ENCODE measurements at regions not wholly inside any gene's neighbourhood (a gene's known extent, or its start where the extent isn't known, plus 50 kb on each side); places are given as distances from the start of the nearest gene placed in this dataset.

GRCh38 chr5:73256462-73256861 is 83.5 kb downstream of the TMEM174 start:
- no peak for DNase-seq

GRCh38 chr5:73256012-73256411 is 83.0 kb downstream of the TMEM174 start:
- no peak for DNase-seq

DNA sequence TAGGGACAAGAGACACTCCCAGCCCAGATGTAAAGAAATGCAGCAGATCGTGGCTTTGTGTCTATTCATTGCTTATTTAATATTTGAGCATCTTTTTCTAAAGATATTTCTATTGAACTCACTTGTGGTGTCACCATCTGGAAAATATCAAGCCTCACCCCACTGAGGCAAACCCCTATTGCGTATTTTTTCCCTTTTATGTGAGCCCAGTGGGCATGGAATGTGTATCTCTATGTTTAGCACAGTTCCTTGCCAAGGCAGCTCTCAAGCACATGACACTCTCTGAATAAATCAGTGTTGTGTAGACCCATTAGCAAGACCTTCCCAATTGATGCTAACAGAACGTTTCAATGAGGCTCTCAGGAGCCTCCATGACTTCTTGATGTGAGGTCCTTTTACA is 81.6 kb downstream of the TMEM174 start:
- no peak for DNase-seq

DNA sequence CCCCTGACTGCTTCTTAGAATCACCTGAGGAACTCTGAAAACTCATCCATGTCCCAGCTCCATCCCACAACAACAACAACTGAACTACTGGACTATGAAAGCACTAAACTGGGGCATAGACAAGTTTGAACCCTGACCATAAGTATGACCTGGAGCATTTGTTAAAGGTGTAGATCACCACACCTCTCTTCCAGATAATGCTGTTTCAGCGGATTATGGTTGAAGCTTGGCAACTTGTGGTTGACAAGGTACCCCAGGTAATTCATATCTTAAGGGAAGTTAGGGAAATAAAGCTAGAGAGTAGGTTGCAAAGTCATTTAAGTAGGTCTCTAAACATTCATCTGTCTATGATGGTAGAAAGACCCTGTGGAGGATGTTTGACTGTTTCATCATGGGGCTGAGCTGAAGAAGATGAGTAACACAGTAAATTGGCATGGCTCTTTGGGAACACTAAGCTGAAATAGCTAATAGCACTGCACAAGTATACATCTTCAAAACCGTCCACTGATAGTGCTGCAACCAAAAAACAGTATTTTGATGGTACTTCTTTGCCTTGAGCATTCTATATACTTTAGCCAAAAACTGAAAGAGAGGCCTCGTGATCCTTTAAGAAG is 80.2 kb downstream of the TMEM174 start:
- no peak for DNase-seq

GRCh38 chr5:73250645-73251044 is 77.7 kb downstream of the TMEM174 start:
- DNase-seq = no peak

DNA sequence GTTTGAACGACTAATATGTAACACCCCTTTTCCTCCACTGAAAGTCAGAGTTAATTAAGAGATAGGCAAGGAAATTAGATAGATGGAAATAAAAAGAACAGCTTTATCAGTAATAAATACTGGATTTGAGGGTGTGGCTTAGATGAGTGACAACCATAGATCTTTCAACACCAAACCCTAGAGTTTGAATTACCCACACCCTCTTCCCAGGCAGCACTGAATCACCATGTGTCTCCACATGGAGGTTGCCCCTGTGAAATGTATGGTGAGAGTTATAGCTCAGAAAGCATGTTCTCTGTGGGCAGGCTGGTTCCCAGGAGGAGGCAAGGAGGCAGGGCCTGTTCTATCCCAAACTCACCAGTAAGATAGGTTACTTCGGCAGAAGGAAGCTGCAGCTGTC is 69.7 kb downstream of the TMEM174 start:
- no peak for DNase-seq

DNA sequence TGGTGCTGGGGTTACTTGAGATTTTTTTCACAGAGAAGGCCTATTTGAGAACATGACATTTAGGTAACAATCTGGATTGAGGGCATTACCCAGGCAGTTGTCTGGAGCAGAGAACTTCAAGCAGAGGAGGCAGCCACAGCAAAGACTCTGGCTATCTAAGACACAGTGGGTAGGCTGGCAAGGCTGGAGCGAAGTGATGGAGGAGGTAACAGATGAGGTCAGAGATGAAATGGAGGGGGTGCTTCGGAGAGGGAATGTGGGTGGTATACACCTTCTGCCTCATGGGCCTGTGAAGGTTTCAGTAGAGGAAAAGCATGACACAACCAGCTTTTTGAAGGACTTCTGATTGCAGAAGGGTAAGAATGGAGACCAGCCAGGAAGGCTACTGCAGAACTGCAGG is 65.9 kb downstream of the TMEM174 start:
- DNase-seq = no peak

DNA sequence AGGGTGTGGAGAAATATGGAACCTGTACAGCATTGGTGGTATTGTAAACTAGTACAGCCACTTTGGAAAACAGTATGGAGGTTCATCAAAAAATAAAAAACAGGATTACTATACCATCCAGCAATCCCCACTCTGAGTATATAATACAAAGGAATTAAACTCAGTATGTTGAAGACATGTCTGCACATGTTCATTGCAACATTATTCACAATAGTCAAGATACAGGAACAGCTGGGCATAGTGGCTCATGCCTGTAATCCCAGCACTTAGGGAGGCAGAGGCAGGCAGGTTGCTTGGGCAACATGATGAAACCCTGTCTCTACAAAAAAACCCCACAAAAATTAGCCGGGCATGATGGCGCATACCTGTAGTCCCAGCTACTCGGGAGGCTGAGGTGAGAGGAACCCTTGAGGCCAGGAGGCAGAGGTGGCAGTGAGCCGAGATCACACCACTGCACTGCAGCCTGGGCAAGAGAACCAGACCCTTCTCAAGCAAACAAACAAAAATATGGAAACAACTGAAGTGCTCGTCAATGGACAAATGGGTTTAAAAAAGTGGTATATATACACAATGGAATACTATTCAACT is 63.6 kb downstream of the TMEM174 start:
- DNase-seq = no peak

GRCh38 chr5:73234204-73234555 is 61.2 kb downstream of the TMEM174 start:
- no peak for DNase-seq

GRCh38 chr5:73233461-73234203 is 60.6 kb downstream of the TMEM174 start:
- DNase-seq = no peak

DNA sequence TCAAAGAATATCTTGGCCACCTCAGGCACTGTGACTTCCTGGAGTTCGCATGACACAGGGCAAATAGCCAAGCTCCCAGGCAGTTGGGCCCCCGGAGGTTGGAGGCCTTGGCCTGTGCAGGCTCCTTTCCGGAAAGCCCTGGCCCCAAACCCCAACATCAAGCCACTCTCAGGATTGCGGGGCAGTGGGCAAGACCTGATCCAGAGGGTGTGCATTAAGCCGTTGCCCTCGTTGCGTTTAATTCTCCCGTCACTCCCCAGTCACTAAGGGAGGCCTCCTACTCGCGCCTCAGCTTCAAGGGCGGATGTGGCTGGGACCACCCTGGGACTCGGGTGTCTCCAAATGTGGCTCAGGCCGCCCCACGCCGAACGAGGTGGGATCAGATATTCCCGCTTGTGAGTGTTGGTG is 60.1 kb downstream of the TMEM174 start:
- no peak for DNase-seq

DNA sequence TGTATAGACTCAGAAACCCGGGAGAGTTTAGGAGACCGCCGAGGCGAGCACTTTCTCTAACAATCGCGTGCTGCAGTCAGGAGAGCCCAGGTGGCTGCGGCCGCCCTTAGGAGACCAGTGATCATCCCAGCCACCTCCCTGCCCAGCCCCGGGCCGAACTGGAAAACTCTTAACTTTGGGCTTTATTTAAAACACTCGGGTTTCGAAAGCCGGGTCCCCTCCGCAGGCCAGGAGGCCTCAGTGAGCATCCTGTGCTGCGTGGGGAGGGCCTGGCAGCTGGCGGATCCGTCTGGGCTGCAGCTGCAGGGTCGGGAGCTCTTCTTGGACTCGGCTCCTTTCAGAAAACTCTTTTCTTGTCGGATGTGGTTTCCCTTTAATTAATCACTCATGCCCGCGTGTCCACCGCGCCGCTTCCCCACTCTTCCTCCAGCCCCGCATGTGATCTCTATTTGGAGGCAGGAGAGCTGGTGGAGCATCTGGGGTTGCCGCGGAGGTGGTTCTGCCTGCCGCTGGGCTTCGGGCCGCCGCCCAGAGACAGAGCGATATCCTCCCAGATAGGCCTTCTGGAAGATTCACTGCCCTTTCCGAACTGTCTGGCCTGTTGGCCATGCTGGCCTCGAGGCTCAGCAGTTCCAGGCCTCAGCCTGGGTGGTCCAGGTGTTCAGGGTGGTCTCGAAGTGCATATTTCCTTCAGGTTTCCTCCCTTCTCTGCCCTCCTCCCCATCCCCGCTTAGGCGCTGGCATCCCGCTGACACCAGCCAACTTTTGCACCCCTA is 59.5 kb downstream of the TMEM174 start:
- no peak for DNase-seq

GRCh38 chr5:73231246-73231778 is 58.3 kb downstream of the TMEM174 start:
- no peak for DNase-seq

- no peak for DNase-seq
Measured at GRCh38 chr5:73230264-73231245, 57.6 kb downstream of the TMEM174 start.

- DNase-seq = no peak
Measured at GRCh38 chr5:73229271-73229670, 56.3 kb downstream of the TMEM174 start.

DNA sequence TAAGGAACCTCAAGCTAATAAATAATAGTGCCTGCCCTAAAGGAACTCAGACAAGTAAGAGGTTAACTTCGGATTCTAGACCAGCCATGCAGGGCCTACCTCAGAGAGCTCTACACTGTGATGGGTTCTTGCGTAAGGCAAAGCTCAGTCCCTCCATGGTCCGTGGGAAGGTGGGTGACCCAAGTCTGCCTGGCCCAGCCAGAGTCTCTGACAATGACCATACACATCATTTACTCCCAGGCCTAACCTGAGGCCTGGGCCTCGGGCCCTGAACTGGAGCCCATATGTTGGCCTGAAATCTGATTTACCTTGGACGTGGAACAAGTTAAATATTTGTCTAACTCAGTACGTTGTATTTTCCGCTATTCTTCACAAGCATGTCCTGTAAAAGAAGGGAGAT is 55.1 kb downstream of the TMEM174 start:
- DNase-seq = no peak

Measured in NCI-H2029 (cell line).